ENCODE measurements at regions not wholly inside any gene's neighbourhood (a gene's known extent, or its start where the extent isn't known, plus 50 kb on each side); places are given as distances from the start of the nearest gene placed in this dataset.

GRCh38 chr9:38263532-38263931, 129.0 kb upstream of the ALDH1B1 start:
- TF ChIP-seq, protein P1, sequence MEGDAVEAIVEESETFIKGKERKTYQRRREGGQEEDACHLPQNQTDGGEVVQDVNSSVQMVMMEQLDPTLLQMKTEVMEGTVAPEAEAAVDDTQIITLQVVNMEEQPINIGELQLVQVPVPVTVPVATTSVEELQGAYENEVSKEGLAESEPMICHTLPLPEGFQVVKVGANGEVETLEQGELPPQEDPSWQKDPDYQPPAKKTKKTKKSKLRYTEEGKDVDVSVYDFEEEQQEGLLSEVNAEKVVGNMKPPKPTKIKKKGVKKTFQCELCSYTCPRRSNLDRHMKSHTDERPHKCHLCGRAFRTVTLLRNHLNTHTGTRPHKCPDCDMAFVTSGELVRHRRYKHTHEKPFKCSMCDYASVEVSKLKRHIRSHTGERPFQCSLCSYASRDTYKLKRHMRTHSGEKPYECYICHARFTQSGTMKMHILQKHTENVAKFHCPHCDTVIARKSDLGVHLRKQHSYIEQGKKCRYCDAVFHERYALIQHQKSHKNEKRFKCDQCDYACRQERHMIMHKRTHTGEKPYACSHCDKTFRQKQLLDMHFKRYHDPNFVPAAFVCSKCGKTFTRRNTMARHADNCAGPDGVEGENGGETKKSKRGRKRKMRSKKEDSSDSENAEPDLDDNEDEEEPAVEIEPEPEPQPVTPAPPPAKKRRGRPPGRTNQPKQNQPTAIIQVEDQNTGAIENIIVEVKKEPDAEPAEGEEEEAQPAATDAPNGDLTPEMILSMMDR (conservative IDR thresholded peaks at IDR 0.05; ENCODE audit: low read depth, low read length): peak; percentile 71
- peak; percentile 7 for DNase-seq (ENCODE audit: low read depth)
- H3K4me3 ChIP-seq (ENCODE audit: low read depth, low read length): no peak overlapping the region

- DNase-seq (ENCODE audit: low read depth): no peak
- no peak overlapping the region for H3K4me3 ChIP-seq (ENCODE audit: low read depth, low read length)
- TF ChIP-seq, protein P1 (conservative IDR thresholded peaks at IDR 0.05; ENCODE audit: low read depth, low read length): no peak
These were observed 132.8 kb upstream of the ALDH1B1 start for GRCh38 chr9:38259519-38260218.

DNA sequence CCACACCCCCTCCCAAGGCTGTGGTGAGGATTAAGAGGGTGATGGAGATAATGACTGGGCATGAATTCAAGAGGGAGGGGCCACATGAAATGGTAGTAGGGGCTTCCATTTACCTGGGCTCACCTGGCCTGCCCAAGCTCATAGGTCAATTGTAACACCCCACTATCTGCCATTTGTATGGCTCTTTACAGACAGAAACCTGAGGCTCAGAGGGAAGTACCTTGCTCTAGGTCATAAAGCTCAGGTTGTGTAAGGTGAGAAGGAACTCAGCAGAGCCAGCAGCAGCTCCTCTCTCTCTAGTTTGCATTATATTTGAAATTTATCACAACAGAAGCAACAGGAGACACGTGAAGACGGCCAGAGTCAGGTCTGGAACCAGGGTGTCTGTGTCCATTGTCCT, 133.4 kb upstream of the ALDH1B1 start:
- no peak overlapping the region for H3K4me3 ChIP-seq (ENCODE audit: low read depth, low read length)
- TF ChIP-seq, protein P1 (conservative IDR thresholded peaks at IDR 0.05; ENCODE audit: low read depth, low read length): no peak
- DNase-seq (ENCODE audit: low read depth): no peak

GRCh38 chr9:38257626-38258215, 134.8 kb upstream of the ALDH1B1 start:
- no peak for DNase-seq (ENCODE audit: low read depth)
- TF ChIP-seq, protein P1 (conservative IDR thresholded peaks at IDR 0.05; ENCODE audit: low read depth, low read length): no peak
- no peak overlapping the region for H3K4me3 ChIP-seq (ENCODE audit: low read depth, low read length)

DNA sequence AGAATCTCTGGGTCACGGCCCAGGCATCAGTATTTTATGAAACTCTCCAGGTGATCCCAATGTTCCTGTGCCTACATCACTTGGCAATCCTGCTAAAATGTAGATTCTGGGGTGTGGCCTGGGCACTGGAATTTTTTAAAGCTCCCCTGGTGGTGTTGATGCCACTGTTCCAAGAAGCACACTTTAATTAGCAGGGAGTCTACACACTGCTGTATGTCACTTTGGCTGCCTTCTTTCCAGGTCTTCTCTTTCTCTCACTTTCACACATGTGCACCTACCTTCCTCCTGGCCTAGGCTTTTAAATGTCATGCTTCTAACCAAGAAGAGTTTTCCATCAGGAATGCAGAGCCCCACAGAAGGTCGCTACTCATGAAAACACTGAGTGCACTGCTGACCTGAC, 136.0 kb upstream of the ALDH1B1 start:
- no peak overlapping the region for H3K4me3 ChIP-seq (ENCODE audit: low read depth, low read length)
- TF ChIP-seq, protein P1 (conservative IDR thresholded peaks at IDR 0.05; ENCODE audit: low read depth, low read length): no peak
- no peak for DNase-seq (ENCODE audit: low read depth)

GRCh38 chr9:38255599-38255998, 136.9 kb upstream of the ALDH1B1 start:
- DNase-seq (ENCODE audit: low read depth): no peak
- TF ChIP-seq, protein P1 (conservative IDR thresholded peaks at IDR 0.05; ENCODE audit: low read depth, low read length): no peak
- no peak overlapping the region for H3K4me3 ChIP-seq (ENCODE audit: low read depth, low read length)

DNA sequence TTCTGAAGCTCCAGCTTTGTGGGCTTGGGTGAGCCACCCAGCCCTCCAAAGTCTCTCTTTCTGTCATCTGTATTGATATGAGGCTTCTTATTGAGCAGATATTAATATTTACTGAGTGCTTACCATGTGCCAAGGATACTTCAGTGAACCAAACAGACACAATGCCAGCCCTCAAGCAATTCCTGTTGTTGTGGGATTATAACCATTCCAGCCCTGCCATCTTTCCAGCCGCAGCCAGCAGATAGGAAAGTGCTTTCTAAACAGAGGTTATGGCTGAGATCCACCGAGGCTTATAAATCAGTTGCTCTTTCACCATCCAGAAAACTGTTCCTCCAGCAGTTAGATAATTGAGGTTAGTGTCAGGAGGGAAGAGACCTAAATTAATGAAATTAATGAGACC, 137.7 kb upstream of the ALDH1B1 start:
- no peak overlapping the region for H3K4me3 ChIP-seq (ENCODE audit: low read depth, low read length)
- TF ChIP-seq, protein P1 (conservative IDR thresholded peaks at IDR 0.05; ENCODE audit: low read depth, low read length): no peak
- no peak for DNase-seq (ENCODE audit: low read depth)

All from epithelial cell of proximal tubule (primary cell).